Uterus (tissue), 3 donors: ENCODE measurements at regions not wholly inside any gene's neighbourhood (a gene's known extent, or its start where the extent isn't known, plus 50 kb on each side); places are given as distances from the start of the nearest gene placed in this dataset.

Experiments used
- DNase-seq, 2 donors: peaks; one replicate each; pipeline ENCODE4 v3.0.0-alpha.2; 2019 to 2020
- H3K27ac ChIP-seq, 2 donors: fragments of 200-600 bp; sonication (generic); 1 replicate in 1 of 2; 2 replicates in 1 of 2; pipeline ENCODE4 v1.5.1; 2016 to 2018
- H3K27me3 ChIP-seq, 2 donors: fragments of 200-600 bp; sonication (generic); one replicate each; pipeline ENCODE4 v1.5.1; 2018 to 2019; ENCODE audit warnings: control low read depth in 1 of 2
- H3K36me3 ChIP-seq, 2 donors: fragments of 200-600 bp; sonication (generic); one replicate each; pipeline ENCODE4 v1.5.1; 2019; ENCODE audit warnings: control low read depth in 1 of 2
- H3K4me1 ChIP-seq, 2 donors: fragments of 200-600 bp; sonication (generic); one replicate each; pipeline ENCODE4 v1.5.1; 2018 to 2019; ENCODE audit warnings: control low read depth in 1 of 2
- H3K4me3 ChIP-seq, 2 donors: fragments of 200-600 bp; sonication (generic); 1 replicate in 1 of 2; 2 replicates in 1 of 2; pipeline ENCODE4 v1.5.1; 2018 to 2019; ENCODE audit warnings: mild to moderate bottlenecking in 1 of 2
- H3K9me3 ChIP-seq, 2 donors: fragments of 200-600 bp; sonication (generic); one replicate each; pipeline ENCODE4 v1.5.1; 2019; ENCODE audit warnings: control low read depth in 1 of 2
- CTCF ChIP-seq, 4 experiments: fragments of 200-600 bp in 2 of 4; fragments of 450-650 bp in 2 of 4; sonication (generic) in 2 of 4; IDR thresholded peaks; one replicate each; pipeline ENCODE4 v1.5.1; 2016 to 2019; ENCODE audit warnings: antibody characterized with exemption in 4 of 4, mild to moderate bottlenecking in 2 of 4, moderate library complexity in 1 of 4
- POLR2A ChIP-seq, 2 donors: fragments of 450-650 bp; IDR thresholded peaks; one replicate each; pipeline ENCODE4 v1.6.1; 2016; ENCODE audit warnings: antibody characterized with exemption in 2 of 2, mild to moderate bottlenecking in 1 of 2, moderate library complexity in 1 of 2
- intact Hi-C: fragments of 100-400 bp; cut with DNase I; formaldehyde crosslinking; loops from one replicate; pipeline ENCODE4 v1.15.1; 2023; ENCODE audit warnings: low total_unique reads
- donor health status: DM: yes; HTN: yes; CAD: no.

DNA sequence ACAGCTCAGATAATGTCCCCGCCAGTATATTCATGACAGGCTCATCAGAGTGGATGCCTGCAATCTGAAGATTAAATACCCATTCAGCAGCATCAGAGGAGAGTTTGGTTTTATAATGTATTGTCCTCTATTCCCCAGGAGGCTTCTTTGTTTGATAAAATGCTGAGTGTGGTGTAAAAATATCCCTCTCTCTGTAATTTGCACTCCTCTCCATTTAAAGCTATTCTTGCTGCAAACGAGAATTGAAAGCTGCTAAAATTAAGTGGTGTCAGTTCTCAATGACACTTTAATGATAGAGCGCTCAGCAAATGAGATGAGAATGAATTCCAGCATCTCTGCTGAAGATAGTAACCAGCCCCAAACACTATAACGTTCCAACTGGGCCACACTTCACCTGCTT lies 205.7 kb upstream of the RRP15 start:
- Histone ChIP-seq H3K4me1 (no peaks in the 10 kb centered on the region), H3K27ac (no peak overlapping the region), H3K36me3 (no peaks in the 10 kb centered on the region), H3K4me3 (no peak overlapping the region), H3K9me3 (no peaks in the 10 kb centered on the region), H3K27me3 (no peaks in the 10 kb centered on the region)
- intact Hi-C loops = no loop called here
- TF ChIP-seq CTCF (IDR thresholded peaks at IDR 0.05) (no peak), POLR2A (IDR thresholded peaks at IDR 0.05) (no peak)
- no peak for DNase-seq

DNA sequence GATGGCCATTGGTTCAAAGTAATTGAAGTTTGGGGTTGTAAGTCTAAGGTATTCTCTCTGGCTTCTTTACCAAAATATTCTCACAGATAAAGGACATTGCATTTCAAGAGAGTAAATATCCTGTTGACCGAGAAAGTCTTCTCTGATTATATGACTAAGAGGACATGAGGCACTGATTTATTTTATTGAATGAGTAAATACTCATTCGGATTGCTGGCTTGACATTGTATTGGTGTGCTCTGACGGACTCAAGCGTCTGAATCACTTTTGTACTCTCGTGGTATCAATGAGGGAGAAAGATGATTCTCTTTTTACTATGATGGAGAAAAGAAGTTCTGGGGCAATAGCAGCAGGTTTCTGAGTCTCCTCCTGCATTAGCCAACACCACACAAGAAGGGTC lies 205.3 kb upstream of the RRP15 start:
- no peak for DNase-seq
- no peak overlapping the region for H3K27ac ChIP-seq
- TF ChIP-seq CTCF (IDR thresholded peaks at IDR 0.05) (no peak), POLR2A (IDR thresholded peaks at IDR 0.05) (no peak)
- no peaks in the 10 kb centered on the region for H3K4me1 ChIP-seq
- no peaks in the 10 kb centered on the region for H3K9me3 ChIP-seq
- intact Hi-C loops = no loop called here
- H3K36me3 ChIP-seq = no peaks in the 10 kb centered on the region
- H3K27me3 ChIP-seq = no peaks in the 10 kb centered on the region
- H3K4me3 ChIP-seq = no peak overlapping the region

DNA sequence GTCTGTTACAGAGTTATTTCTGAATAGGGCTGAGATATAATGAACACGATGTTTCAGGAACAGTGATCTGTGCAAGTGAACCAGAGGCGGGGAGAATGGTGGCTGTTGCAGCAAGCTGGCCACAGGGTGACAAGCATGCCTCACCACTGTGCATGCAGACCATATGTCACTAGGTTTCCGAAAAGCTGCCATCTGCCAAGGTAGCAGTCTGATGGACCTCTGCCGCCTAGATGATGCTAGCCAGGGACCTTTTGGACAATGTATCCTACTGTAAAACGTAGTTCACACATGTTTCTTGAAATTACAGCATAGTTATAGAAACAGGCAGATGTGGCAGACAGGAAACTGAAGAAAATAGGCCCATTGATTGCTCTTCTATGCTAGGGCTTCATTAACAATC lies 204.2 kb upstream of the RRP15 start:
- TF ChIP-seq CTCF (IDR thresholded peaks at IDR 0.05) (no peak), POLR2A (IDR thresholded peaks at IDR 0.05) (no peak)
- H3K4me3 ChIP-seq = no peak overlapping the region
- H3K27me3 ChIP-seq = no peaks in the 10 kb centered on the region
- no peaks in the 10 kb centered on the region for H3K9me3 ChIP-seq
- DNase-seq = no peak
- H3K36me3 ChIP-seq = no peaks in the 10 kb centered on the region
- intact Hi-C loops = no loop called here
- H3K27ac ChIP-seq = no peak overlapping the region
- no peaks in the 10 kb centered on the region for H3K4me1 ChIP-seq

DNA sequence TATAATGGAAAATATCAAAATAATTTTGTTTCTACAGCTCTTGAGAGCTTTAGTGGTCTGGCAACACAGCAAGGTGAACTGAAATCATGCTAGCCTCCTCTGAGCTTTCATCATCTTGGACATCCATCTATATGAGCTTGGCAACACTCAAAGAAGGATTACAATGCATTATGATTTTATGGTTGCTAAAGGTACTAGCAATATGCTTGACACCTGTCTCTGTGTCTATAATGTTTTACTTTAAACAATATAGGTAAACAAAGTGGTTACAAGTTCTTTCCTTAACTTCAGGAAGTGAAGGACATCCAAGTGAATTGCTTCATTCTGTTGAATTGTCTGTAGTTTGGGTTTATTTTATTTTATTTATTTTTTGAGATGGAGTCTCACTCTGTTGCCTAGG lies 203.7 kb upstream of the RRP15 start:
- H3K4me1 ChIP-seq = no peaks in the 10 kb centered on the region
- no peak for TF ChIP-seq POLR2A (IDR thresholded peaks at IDR 0.05)
- no peak for TF ChIP-seq CTCF (IDR thresholded peaks at IDR 0.05)
- H3K27me3 ChIP-seq = no peaks in the 10 kb centered on the region
- no peak overlapping the region for H3K4me3 ChIP-seq
- H3K36me3 ChIP-seq = no peaks in the 10 kb centered on the region
- DNase-seq = no peak
- H3K9me3 ChIP-seq = no peaks in the 10 kb centered on the region
- intact Hi-C loops = no loop called here
- no peak overlapping the region for H3K27ac ChIP-seq

DNA sequence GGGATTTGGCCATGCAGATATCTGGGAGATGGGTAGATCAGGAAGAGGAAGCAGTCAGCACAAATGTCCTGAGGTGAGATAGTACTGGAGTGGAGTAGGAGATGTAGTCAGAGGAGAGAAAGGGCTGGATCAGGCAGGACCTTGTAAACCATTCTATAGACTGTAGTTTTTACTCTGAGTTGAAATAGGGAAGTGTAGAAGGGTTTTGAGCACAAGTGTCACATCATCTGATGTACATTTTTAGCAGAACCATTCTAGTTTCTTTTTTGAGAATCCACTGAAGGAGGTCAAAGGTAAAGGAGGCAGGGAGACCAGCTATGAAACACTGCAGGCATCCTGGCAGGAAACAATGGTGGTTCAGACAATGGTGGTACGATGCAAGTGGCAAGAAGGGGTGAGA lies 194.6 kb upstream of the RRP15 start:
- TF ChIP-seq CTCF (IDR thresholded peaks at IDR 0.05) = no peak
- no peak for TF ChIP-seq POLR2A (IDR thresholded peaks at IDR 0.05)
- intact Hi-C loops = no loop called here
- no peaks in the 10 kb centered on the region for H3K9me3 ChIP-seq
- H3K4me1 ChIP-seq = no peaks in the 10 kb centered on the region
- no peaks in the 10 kb centered on the region for H3K27me3 ChIP-seq
- DNase-seq = no peak
- H3K27ac ChIP-seq = no peak overlapping the region
- H3K36me3 ChIP-seq = no peaks in the 10 kb centered on the region
- H3K4me3 ChIP-seq = no peak overlapping the region
